ENCODE measurements at regions not wholly inside any gene's neighbourhood (a gene's known extent, or its start where the extent isn't known, plus 50 kb on each side); places are given as distances from the start of the nearest gene placed in this dataset.

DNA sequence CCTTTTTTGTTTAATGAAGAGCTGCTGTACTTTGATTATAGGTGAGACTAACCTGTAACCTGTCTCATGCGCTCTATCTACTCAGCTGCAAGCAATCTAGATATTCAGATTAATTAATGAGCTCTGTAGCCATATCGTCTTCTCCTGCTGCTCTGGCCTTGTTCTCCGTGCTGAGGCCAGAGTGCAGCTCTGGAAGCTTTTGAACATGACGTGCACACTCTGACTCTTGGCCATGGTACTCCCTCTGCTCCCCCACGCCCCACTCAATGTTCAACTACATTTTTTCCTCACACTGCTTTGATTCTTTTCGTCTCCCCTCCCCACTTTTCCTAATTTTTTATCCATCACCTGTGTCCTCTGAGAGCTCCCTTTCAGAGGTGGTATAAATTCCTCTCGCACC is 751.8 kb downstream of the FGF9 start:
- no peak for DNase-seq (ENCODE audit: low read depth in 3 of 3)

DNA sequence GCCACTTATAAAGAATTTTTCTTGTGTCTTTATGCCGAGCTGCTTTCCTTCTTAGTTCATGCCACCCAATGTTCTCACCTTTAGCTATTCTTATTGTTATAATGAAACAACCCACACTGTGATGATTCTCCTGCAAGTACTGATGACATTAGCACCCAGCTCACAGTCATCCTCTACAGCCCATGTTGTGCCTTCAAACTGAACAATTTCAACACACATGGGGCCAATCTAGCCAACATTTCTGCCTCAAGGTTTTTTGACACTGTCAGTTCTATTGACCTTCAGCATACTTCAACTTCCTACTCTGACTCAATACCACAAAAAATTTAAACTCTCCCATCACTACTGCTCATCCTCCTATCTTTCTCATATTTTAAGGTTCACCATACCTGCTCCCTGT is 752.4 kb downstream of the FGF9 start:
- no peak for DNase-seq (ENCODE audit: low read depth in 3 of 3)

DNA sequence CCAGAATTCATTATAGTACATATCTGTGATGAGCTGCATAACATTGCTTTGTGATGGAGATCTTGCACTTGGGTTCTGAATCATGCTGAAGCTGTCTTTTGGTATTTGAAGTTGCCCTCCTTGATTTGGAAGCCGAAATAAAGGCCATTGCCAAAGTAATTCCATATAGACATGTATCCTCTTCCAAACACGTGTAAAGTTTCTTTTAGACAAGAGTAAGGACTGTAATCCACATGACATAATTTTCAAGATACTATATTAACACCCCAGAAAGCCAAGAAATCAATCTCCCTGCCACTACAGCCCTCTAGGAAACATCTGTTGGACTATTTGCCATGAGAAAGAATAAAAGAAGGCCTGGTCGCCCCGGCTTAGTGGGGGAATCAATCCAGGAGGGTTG is 754.2 kb downstream of the FGF9 start:
- no peak for DNase-seq (ENCODE audit: low read depth in 3 of 3)

DNA sequence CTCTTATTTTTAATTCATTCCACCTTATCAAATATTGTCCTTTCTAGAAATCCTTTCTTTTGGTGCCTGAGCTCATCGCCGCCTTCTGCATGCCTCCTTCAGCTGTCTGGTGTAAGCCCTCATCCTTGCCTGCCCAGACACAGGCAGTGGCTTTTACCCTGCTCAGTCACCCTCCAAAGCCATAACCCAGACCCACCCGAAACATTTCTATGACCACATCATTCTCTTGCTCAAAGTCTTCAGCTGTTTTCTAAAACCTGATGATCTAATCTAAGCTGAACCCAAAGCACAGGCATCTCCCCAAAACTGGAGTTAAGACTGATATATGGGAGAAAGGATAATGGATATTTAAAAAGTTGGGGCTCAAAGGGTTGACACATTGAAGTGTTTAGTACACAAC is 753.7 kb upstream of the SGCG start:
- no peak for DNase-seq (ENCODE audit: low read depth in 3 of 3)

DNA sequence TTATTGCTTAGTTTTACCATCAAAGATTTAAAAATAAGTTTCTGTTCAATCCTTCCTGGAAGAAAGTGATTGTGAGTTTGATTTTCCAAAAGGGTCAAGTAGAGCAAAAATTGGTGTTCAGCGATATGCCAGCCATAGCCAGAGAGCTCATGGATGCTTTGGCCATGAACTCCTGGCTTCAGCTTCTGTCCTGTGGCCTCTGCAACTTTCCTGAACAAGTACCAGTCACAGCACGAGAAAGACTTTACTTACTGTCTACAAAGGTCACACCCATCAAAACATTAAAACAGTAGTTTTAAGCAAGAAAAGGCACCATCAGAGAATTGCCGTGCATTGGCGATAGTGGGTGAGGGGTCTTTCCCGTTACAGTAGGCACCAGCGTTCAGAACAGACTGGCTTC is 753.0 kb upstream of the SGCG start:
- DNase-seq (ENCODE audit: low read depth in 3 of 3), result no peak

DNA sequence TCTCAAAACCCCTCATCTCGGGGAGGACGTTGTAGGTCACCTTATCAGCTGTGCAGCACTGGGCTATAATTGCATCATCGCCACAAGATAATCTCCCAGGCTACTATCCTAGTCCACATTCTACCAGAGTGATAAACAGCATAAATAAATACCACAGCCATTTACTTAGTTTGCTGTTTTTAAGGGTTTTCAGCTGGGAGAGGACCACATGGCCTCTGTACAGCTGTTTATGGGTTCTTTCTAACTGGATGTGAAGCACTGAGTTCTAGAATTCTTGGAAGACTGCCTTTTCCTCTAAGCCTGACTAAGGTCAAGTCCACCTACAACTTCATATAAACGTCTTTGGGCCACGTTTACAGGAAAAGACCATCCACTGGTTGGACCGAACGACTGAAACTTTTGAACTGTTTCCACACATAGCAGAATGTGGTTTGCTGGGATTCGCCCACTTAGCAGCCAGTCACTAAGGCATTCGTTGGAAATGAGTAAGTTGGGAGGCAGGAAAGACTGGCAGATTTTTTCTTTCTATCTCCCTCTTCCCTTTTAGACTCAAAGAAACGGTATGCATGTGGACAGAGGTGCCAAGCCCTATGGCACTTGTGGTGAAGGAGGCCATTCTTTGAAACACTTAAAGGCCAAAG is 752.5 kb upstream of the SGCG start:
- DNase-seq (ENCODE audit: low read depth in 3 of 3), result no peak

DNA sequence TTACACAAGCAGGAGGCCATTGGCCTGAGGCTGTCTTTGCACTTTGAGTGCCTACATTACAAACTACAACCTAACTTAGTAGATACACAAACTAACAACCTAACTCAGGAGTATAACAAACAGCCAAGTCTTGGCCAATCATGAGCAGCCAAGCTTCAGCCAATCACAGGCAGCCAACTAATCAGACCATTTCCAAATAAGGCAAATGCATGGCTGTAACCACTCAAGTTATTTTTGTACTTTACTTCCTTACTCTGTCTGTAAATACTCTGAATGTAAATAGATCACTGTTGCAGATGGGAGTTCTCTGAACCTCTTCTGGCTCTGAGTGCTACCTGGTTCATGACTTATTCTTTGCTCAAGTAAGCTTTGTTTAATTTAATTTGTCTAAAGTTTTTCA is 748.1 kb upstream of the SGCG start:
- DNase-seq (ENCODE audit: low read depth in 3 of 3), result no peak

DNA sequence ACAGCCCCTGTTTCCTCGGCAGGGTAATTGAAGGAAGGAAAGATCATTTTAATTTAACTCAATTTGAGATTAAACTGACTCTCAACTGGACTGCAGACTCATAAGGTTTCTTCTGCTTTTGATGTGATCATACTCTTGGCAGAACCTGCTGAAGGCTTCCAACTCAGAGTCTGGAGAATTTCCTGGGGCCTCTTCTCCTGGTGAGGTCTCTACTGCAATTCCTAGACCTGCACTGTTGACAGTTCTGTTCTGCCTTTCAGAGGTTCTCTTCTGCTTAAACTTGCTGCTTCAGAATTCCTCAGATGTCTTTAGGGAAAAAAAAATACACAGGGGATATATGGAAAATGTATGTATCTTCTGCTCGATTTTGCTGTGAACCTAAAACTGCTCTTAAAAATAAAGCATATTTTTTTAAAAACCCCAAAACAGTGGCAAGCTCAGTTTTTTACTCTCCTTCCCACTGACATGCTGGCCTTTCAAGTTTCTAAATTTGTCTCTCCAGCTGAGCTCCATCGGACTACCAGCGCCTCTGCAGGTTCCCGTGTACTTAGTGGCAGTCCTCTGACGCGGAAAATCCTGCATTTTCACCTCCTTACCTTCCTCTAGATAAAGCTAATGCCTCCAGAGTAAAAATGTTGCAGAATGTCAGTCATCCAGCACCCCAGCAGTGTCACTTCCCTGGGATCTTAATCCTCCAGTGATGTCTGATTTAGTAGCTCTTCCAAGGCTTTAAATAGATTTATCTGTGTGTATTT is 733.5 kb upstream of the SGCG start:
- no peak for DNase-seq (ENCODE audit: low read depth in 3 of 3)

DNA sequence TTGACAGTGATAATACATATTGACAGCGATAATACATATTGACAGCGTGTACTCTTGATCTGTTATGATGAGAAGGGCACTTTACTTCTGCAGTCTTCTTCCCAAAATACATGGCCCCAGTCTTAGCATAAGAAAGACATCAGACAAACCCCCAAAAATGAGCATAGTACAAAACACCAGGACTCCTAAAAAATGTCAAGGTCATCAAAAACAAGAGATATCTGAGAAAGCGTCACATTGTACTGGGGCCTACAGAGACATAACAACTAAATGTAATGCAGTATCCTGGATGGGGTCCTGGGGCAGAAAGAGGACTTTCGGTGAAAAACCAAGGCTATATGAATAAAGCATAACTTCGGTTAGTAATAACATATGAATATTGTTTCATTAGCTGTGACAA is 731.5 kb upstream of the SGCG start:
- no peak for DNase-seq (ENCODE audit: low read depth in 3 of 3)

DNA sequence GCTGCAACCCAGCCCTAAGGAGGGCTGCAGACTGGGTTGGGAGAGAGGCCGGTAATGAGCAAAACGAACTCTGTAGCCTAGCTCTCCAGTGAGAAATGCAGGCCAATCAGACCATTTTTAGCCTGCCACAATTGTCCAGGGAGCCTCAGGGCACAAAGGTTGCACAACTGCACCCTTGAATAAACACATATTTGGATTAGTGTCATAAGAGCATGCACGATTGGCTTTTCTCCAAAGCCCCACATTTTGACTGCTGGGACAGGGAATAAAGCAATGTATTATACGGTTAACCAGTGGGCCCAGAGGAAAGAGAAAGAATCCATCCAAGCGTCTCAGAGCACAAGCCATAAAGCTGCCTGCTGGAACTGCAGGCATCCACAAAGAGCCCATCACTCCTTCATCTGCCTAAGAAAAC is 729.4 kb upstream of the SGCG start:
- no peak for DNase-seq (ENCODE audit: low read depth in 3 of 3)

DNA sequence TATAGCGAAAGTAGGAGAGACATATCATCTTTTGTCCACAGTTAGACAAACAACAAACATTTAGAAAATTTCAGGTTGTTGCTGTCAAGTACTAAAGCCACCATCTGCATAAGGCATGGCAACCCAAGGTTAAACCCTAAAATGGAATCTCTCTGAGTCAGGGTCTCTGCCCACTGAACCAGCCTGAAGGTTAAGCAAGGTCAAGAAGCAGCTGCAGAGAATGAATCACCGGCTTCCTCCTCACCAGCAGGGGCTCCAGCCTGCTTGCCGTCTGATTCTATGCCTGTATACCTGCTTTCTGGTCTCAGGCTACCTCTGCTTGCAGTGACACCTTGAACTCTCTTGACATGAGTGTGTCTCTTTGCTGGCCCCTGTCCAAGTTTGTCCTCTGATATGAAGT is 726.2 kb upstream of the SGCG start:
- no peak for DNase-seq (ENCODE audit: low read depth in 3 of 3)

DNA sequence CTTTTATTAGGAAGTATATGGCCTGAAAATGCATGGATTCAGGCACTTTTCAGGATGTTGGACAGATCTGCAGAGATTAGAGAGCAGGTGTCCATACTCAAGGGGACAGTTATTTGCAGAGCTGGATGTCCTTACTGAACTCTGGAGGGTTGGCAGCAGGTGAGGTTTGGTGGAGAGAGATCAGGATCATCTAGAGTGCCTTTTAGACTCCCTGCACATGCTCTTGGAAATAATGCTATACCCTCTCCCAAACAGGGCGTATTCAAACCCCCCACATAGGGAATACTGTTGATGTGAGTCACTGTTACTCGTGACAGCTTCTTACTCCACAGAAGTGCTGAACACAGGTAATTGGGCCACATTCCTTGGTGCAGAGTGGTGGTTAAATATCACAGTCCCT is 725.7 kb upstream of the SGCG start:
- no peak for DNase-seq (ENCODE audit: low read depth in 3 of 3)

DNA sequence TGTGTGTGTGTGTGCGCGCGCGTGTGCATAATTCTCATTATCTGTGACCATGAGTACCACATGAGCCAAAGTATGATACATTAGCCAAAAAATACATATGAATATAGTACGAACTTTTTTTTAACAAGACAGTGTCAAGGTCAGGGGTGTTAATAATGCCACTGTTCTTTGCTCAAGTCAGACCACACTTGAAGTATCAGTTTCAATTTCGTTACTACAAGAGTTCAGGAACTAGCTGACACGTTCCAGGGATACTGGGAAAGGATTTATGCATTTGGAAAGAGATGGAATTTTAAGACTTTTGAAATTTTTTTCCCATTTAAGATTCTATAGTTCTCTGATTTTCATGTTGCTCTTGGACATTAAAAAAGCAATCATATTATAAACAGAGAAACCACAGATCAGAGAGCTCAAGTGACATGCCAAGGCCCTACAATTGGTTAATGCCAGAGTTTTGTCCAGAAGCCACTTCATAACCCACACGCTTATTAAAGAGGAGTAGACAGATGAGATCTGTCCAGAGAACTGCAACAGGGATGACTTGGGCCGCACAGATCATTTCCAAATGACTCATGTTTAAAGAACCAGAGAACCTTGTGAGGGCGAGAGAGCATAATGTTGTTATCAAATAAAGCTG is 718.8 kb upstream of the SGCG start:
- DNase-seq (ENCODE audit: low read depth in 3 of 3), result no peak

DNA sequence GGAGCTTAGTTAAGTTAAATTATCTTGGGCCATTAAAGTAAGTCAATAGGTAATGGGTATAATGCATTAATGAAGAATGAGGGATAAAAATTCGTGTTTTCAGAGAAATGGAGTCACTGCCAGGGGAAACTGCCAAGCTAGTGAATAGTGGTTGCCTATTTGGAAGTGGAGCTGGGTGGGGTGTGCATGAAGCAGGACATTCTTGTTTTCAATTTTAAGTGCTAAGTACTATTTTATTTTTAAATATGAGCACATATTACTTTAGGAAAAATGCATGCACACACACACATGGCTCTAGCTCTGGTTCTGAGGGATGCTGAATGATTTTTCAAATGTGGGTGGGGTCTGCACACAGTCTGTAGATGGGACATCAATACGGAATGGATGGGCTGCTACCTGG is 717.7 kb upstream of the SGCG start:
- no peak for DNase-seq (ENCODE audit: low read depth in 3 of 3)

DNA sequence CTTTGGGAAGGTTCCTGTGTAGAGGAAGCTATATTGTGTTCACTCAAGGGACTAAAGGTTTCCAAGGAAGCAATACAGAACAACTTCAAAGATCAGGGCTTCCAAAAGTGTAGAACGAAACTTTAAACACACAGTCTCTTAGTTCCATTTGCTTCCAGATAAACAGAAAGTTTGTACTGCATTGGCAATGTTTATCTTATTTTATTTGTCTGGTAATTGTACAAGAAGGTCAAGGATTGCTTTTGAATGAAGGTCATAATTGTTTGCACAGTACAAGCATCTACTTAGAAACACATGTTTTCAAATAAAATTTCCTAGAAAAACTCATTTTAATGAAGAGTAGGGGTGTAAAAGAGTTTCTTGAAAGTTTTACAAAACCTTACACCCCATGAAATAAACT is 712.7 kb upstream of the SGCG start:
- DNase-seq (ENCODE audit: low read depth in 3 of 3), result no peak

DNA sequence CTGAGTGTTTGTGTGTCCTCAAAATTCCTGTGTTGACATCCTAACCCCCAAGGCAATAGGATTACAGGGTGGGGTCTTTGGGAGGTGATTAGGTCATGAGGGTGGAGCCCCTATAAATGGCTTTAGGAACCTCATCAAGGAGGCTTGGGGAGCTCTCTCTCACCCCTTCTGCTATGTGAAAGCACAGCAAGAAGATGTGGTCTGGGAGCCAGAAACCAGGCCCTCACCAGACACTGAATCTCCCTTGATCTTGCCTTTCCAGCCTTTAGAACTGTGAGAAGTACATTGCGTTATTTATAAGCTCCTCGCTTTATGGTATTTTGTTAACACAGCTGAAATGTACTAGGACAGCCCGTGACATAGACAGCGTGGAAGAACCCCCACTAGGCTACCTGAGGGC is 712.0 kb upstream of the SGCG start:
- DNase-seq (ENCODE audit: low read depth in 3 of 3), result no peak

DNA sequence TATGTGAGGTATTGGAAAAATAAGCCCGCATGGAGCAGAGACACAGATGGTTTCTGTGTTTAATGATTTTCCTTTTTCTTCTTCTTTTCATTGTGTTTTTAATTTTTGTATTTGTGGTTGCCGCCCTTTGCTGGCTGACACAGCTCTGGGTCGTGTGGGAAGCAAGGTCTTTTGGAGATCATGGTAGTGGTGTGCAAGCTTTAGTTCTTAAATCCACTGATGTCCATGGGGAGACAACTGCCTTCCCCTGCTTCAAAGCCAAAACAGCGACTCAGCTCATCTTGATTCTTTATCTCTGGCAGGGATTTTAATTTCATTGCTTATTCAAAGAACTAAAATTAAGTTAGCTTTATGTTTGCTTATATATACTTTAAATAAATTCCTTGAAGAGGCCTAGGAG is 711.3 kb upstream of the SGCG start:
- DNase-seq (ENCODE audit: low read depth in 3 of 3), result no peak

DNA sequence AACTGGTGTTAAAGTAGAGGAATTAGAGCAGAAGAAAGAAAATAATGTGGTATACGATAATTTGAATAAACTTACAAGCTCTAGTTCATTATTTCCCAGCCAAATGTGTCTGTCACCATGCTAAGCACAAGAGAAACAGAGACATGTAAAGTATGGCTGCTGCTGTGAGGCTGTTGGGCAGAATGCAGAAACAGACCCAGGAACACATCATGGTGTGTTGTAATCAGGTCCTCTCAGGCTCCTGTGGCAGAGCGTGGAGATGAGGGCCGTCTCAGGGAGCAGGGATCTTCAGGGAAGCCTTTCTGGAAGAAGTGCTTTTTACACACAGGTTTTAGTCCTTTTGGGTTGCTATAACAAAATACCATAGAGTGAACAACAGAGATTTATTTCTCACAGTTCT is 710.7 kb upstream of the SGCG start:
- DNase-seq (ENCODE audit: low read depth in 3 of 3), result no peak

DNA sequence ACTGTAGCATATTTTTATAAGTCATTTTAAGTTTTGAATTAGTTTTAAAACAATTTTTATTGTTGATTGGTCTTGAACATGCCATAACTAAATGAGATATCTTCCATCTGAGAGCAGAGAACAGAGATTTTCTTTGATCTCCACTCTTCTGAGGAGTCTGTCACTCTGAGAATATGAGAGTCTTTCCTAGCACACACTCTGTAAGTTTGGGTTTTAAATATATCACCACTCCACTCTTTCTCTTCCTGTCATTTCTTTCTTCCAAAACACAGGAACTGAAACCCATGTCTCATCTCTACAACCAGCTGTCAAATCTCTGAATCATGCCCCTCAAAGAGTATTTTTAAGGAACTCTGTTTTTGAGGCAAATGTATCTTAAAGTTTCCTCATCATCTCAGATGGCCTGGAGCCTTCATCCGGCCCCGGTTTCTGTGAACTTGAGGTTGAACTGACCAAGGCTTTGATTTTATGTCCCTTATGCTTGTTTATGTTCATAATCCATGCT is 698.2 kb upstream of the SGCG start:
- no peak for DNase-seq (ENCODE audit: low read depth in 3 of 3)

DNA sequence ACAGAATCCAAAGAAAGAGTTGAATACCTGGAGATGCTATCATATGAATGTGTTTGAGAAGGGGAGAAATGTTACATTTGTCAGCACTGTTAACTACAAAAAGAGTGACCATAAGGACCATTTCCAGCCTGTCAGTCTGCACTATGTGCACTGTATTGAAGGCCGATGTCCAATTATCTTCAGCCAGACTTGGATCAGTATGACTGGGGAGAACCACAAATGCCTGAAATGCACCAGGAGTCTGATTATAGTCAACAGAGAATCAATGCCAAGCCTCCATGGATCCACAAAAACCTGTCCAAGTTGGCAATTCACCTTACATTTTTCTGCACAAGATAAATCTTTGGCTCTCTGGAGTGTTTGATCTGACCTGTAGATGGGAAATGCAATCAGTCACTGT is 697.5 kb upstream of the SGCG start:
- no peak for DNase-seq (ENCODE audit: low read depth in 3 of 3)

DNA sequence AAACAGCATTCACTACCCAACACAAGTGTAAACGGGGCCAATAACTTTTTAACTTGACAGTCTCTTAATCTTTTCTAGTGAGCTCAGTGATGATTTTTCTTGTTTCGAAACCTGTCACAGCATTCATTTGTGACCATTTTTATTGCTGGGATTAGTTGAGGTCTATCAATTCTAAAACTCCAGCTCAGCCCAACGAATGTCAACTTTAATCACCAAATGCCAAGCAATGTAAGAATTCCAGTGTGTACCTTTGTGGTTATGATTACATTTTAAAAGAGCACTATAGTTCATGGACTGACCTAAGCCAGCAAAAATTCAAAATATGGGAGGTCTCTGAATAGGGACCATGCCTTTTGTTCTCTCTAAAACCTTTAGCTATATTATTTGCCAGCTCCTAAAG is 694.3 kb upstream of the SGCG start:
- no peak for DNase-seq (ENCODE audit: low read depth in 3 of 3)

DNA sequence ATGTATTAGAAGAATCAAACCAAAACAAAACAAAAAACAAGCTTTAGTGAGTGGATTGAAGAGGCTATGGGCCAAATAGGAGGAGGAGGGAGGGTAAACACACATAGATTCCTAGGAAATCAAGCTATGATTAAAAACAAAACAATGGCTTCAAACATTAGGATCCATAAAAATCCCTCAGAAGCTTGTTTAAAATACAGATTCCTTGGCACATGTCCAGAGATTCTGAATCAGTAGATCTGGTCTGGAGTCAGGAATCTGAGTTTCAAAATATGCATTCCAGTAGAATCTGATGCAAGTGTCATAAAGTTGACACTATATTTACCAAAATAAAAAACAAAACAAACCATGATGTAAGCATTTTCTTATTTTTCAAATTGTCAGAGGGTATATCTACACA is 692.8 kb upstream of the SGCG start:
- DNase-seq (ENCODE audit: low read depth in 3 of 3), result no peak

DNA sequence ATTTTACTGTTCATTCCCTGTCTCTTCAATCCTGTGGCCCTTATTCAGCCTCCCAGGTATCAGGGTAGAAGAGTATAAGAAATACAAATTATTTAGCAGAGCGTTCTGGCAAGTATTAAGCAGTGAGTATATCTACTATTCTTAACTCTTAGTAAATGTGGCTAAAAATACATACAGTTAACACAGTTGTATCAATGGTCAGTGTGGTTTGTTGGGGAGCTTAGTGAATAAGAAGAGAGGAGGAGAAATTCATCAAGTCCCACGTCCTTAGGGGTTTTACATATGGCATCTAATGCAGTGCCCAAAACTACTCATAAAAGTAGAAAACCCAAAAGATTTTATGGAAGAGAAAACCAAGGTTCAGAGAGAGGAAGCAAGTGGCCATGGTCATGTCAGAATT is 691.0 kb upstream of the SGCG start:
- no peak for DNase-seq (ENCODE audit: low read depth in 3 of 3)
